Endothelial cell of umbilical vein (primary cell): ENCODE measurements at regions not wholly inside any gene's neighbourhood (a gene's known extent, or its start where the extent isn't known, plus 50 kb on each side); places are given as distances from the start of the nearest gene placed in this dataset.

ENCODE experiments used
- EZH2 ChIP-seq: IDR thresholded peaks from 2 replicates; pipeline ENCODE4 v1.6.1; 2012; ENCODE audit warnings: borderline replicate concordance, low read depth, mild to moderate bottlenecking, moderate library complexity, low read length, inconsistent platforms; ENCODE audit not compliant: severe bottlenecking
- FOS ChIP-seq: IDR thresholded peaks from 2 replicates; pipeline ENCODE4 v1.6.1; 2011; ENCODE audit warnings: mild to moderate bottlenecking, low read length, moderate library complexity, borderline replicate concordance; ENCODE audit not compliant: insufficient read depth
- POLR2A ChIP-seq: IDR thresholded peaks from 2 replicates; pipeline ENCODE4 v1.6.1; 2012; ENCODE audit warnings: low read depth, mild to moderate bottlenecking, control low read depth, low read length
- POLR2AphosphoS5 ChIP-seq: IDR thresholded peaks from 2 replicates; pipeline ENCODE4 v1.6.1; 2012; ENCODE audit warnings: low read depth, mild to moderate bottlenecking, control low read depth, low read length, moderate library complexity; ENCODE audit not compliant: insufficient read depth
- TF ChIP-seq, protein P1 (sequence below), 2 donors: IDR thresholded peaks; 1 replicate in 1 of 2; 2 replicates in 1 of 2; pipeline ENCODE4 v1.5.1; 2011; ENCODE audit warnings: low read length in 2 of 2, mild to moderate bottlenecking in 2 of 2, moderate library complexity in 2 of 2, control low read depth in 1 of 2, inconsistent platforms in 1 of 2, low read depth in 1 of 2; ENCODE audit not compliant: insufficient read depth in 1 of 2; ENCODE audit errors: extremely low read depth in 1 of 2
- TF ChIP-seq, protein P2 (sequence below): IDR thresholded peaks from 2 replicates; pipeline ENCODE4 v1.6.1; 2011; ENCODE audit not compliant: insufficient read depth, insufficient read length

DNA sequence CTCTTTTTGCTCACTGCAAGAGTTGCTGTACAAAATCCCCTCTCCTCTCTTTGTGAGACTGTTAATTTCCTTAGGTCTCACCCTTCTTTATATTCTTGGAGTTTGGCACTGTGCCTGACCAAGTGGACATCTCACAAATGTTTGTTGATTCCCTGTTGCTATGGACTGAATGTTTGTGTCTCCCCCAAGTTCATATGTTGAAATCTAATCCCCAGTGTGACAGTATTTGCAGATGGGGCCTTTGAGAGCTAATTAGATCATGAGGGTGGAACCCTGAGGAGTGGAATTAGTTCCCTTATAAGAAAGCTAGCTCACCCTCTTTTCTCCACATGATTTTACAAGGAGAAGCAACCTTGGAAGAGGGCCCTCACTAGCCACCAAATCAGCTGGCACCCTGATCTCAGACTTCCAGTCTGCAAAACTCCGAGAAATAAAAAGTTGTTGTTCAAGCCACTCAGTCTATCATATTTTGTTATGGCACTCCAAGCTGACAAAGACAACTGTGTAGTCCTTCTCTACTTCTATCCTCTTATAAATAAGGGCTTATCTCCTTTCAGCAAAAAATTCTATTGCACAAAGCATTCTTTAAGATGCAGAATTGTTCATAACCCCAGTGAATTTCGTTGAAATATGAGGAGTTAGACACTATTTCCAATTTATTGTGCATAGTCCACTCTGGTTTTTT lies 65.5 kb upstream of the NPHP3 start:
- TF ChIP-seq, protein P1, sequence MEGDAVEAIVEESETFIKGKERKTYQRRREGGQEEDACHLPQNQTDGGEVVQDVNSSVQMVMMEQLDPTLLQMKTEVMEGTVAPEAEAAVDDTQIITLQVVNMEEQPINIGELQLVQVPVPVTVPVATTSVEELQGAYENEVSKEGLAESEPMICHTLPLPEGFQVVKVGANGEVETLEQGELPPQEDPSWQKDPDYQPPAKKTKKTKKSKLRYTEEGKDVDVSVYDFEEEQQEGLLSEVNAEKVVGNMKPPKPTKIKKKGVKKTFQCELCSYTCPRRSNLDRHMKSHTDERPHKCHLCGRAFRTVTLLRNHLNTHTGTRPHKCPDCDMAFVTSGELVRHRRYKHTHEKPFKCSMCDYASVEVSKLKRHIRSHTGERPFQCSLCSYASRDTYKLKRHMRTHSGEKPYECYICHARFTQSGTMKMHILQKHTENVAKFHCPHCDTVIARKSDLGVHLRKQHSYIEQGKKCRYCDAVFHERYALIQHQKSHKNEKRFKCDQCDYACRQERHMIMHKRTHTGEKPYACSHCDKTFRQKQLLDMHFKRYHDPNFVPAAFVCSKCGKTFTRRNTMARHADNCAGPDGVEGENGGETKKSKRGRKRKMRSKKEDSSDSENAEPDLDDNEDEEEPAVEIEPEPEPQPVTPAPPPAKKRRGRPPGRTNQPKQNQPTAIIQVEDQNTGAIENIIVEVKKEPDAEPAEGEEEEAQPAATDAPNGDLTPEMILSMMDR (IDR thresholded peaks at IDR 0.05; ENCODE audit: extremely low read depth in 1 of 2, insufficient read depth in 1 of 2, low read depth in 1 of 2, low read length in 2 of 2), result no peak
- TF ChIP-seq POLR2AphosphoS5 (no peak), POLR2A (no peak), EZH2 (no peak), FOS (no peak)
- TF ChIP-seq, protein P2, sequence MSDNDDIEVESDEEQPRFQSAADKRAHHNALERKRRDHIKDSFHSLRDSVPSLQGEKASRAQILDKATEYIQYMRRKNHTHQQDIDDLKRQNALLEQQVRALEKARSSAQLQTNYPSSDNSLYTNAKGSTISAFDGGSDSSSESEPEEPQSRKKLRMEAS, result no peak
